DMS53 (cell line): ENCODE measurements at regions not wholly inside any gene's neighbourhood (a gene's known extent, or its start where the extent isn't known, plus 50 kb on each side); places are given as distances from the start of the nearest gene placed in this dataset.

Experiments
- DNase-seq: peaks from one replicate; lab custom pipeline; 2025; lab: John Stamatoyannopoulos, UW

DNA sequence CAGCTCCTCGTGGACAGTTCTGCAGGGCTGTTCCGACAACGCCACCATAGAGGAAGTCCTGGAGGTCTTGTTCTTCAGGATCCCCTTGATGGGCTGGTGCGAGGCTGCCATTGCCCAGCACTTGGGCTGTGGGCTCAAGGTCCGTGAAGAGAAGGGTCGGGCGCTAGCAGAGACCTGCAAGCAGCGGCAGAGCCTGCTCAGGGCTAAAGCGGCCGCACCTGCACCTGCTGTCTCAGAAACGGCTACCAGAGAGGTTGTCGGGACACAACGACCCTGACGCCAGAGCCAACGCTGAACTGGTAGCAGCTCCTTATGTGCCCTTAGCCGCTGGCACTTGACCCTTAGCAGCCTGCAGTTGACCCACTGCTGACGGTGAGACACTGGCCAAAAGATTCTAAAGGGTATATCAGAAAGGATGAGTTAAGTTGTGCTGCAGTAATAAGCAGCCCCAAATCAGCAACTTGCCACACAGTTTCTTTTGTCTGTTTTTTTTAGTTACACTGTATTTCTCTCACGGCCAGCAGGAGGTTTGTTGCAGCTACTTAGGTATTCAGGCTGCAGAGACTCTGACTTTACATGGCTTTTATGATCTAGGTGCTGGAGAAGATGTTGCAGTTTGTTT lies 55.5 kb upstream of the ST6GAL2 start:
- DNase-seq: no peak

DNA sequence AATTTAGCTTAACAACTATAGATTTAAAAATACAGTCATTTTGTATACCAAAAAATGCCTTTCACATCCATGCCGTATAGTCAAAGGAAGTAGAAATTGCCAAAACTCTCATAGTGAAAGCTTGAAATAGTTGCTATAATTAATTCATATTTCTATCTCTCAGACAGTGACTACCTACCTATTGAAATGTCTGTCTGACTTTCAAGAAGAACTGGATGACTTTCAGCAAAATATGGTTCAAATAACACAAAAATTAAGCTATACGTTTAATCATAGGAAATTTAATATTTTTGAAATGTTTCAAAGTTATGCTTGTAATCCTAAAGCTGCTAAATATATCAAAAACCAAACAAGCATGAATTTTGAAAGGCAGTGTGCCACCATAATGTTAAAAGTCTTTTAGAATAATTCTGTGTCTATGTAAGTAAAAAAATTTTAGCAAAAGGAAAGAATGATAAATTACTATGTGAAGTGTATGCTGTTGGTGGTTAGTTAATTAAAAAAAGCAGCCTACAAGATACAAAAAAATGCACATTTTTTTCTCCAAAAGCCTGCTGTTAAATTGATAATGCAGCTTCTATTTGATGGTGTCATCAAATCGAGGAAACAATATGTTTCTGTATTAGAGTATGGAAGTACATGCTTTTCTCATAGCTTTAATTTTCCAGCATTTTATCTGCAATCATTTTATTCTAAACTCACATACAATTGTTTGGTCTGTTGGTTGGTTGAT lies 57.7 kb upstream of the ST6GAL2 start:
- no peak for DNase-seq

- no peak for DNase-seq
These were observed 58.2 kb upstream of the ST6GAL2 start for GRCh38 chr2:106944215-106944614.

GRCh38 chr2:106948540-106948939 lies 62.6 kb upstream of the ST6GAL2 start:
- no peak for DNase-seq

DNA sequence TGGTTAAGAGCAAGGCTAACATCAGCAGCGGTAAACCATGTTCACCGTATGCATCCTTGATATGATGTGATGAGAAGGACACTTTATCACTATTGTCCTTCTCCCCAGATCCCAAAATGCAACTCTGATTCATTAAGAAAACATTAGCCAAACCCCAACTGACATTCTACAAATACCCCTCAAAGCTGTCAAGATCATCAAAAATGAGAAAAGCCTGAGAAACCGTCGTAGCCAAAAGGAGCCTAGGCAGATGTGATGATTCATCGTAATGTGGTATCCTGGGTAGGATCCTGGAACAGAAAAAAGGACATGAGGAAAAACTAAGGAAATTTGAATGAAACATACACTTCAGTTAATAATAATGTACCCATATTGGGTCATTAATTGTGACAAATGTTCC lies 67.3 kb upstream of the ST6GAL2 start:
- DNase-seq: no peak

DNA sequence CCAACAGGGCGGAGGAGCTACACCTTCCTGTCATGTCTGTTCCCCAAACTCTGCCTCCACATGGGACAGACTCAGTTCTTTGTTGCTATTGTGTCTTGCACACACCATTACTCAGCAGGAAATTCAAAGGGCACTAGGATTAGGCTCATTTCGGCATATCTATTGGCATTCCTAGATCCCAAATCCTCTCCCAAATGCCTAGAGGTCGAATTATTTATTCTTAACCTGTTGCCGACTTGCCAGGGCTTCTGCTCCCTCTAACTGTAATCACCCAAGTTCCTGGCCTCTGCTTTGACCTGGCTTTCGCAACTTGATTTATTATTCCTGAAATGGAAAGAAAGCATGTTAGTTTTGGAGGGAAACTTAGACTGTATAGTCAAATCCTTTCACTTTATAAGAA lies 67.8 kb upstream of the ST6GAL2 start:
- no peak for DNase-seq

DNA sequence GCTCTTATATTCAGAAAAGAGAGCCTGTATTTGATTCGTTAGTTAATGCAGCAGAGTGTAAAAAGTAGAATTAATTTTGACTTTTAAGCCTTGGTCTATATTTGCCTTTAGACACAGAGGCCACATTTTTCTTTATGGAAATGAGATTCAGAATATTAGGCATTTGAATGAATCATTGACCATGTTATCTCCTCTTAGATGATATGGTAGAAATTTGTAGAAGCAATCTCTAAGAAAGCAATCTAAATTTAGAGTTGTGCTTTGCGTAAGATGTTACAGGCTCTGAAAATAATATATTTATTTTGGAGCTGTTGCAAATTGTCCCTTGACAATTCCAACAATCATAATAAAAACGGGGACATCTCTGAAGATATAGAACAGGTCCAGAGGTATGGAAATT lies 68.3 kb upstream of the ST6GAL2 start:
- no peak for DNase-seq

DNA sequence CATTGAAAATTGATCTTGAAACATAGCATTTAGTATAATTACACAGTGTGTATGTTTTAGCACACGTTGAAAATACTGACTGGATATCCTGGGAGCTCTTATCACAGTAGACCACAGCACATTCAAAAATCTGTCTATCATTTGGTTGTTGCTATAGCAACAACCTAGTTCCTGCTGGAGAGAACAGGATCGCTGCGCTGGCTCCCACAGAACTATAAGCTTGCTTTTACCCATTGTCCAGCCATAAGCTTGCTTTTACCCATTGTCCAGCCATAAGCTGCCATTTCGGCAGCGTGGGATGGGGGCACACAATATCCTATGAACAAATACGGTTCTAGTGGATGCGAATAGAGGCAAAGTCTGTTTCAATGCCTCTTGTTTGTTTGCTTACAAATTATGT lies 70.4 kb upstream of the ST6GAL2 start:
- peak; percentile 9 for DNase-seq

DNA sequence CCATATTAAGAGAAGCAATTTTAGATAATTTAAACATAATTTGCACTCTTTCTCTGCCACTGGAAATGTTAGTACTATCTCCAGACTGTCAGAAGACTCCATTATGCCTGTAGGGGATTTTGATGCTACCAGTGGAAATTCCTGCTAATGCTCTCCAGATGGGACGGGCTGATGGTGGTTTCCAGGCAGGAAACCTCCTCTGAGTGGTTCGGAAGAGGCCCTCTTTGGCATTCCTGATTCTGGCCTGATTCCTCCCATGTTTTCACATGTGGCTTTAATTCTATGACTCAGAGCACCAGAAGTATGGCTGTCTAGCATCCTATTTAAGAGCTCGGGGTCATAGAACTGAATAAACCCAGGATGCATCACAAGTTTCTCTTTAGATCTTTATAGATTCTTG lies 70.9 kb upstream of the ST6GAL2 start:
- DNase-seq: no peak

DNA sequence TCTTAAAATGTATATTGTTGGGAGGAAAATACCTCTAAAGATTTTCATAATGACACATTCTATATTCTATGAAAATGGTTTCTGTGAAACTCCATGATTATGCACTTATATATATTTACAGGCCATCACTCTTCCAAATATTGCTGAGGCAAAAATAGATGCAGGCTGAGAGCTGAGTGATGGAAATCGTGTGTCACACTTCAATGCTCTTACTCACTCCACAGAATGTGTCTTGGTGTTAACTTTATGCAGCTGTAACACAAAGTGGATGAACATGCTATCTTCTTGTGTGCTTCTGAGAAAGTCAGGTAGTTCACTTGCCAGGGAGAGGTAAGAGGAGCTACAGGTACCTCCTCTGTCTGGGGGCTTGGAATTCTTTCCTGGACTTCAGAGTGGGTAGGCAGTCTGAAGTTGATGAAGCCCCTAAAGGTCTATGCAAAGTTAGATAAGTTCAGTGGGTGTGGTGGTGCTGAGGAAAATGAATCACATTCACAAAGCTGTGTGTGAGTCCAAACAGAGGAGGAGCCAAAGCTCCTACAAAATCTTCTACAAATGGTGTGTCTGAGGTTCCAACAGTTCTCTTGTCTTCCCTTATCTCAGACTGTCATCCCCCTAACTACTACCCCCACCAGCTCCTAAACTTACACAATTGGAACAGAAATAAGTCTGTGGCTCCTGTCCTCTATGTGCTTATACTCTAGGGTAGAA lies 74.2 kb upstream of the ST6GAL2 start:
- DNase-seq: no peak

- DNase-seq: peak; percentile 57
These were observed 74.8 kb upstream of the ST6GAL2 start for GRCh38 chr2:106960683-106961161.

DNA sequence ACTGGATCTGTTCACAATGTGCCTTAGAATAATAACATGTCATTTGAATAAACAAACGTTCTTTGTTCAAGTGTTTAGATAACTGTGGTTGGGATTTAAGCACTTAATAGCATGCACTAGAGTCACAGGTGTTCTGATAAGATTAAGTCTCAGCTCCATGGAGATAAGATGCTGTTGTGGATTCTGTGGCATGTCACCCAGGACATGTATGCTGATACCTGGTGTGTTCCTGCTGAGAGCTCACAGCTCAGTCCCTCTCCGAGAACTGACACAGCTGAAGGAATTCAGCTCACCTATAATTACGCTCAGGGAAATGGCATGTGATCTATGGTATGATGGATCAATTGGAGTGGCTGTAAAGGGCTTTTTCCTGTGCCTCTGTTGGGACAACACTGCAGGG lies 75.4 kb upstream of the ST6GAL2 start:
- DNase-seq: peak; percentile 82

GRCh38 chr2:106963156-106963555 lies 77.2 kb upstream of the ST6GAL2 start:
- DNase-seq: no peak

DNA sequence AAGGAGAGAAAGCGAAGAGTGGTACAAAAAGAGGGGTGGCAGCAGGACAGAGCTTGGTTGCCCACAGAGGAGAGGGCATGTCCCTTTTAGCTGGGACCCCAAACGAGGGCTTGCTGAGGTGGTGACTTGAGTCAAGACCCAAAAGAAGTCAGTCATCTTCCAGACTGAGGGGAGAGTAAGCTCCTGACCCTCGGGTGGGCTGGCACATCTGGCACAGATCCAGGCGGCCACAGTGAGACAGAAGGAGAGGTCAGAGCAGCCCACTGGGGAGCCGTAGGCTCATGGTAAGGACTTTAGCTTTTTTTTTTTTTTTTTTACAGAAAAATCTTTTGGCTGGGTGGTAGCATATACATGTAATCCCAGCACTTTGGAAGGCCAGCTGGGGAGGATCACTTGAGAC lies 77.9 kb upstream of the ST6GAL2 start:
- no peak for DNase-seq

- DNase-seq: no peak
These were observed 79.6 kb upstream of the ST6GAL2 start for GRCh38 chr2:106965611-106966010.

- no peak for DNase-seq
These were observed 83.8 kb upstream of the ST6GAL2 start for GRCh38 chr2:106969777-106970176.

DNA sequence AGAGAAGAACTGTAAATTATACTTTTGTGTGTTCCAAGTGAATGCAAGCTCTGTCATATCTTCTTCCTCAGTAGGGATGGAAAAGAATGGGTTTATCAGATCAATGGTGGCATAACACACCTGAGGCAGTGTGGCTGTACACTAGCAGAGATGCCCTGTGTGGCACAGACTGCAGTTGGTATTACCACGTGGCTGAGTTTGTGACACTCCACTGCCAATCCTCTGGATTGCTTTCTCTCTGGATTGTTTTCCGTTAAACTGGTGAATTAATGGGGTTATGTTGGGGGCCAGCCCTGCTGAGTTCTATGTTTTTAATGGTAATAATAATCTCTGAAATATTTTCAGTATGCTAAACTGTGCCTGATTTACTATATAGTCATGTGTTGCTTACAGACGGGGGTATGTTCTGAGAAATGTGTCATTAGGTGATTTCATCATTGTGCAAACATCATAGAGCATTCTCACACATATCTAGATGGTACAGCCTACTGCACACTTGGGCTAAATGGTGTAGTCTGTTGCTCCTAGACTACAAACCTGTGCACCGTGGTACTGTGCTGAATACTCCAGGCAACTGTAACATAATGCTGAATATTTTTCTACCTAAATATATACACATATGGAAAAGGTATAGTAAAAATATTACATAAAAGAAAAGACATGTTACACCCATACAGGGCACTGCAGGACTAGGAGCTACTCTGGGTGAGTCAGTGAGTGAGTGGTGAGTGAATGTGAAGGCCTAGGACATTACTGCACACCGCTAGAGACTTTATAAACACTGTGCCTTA lies 84.7 kb upstream of the ST6GAL2 start:
- DNase-seq: peak; percentile 71

DNA sequence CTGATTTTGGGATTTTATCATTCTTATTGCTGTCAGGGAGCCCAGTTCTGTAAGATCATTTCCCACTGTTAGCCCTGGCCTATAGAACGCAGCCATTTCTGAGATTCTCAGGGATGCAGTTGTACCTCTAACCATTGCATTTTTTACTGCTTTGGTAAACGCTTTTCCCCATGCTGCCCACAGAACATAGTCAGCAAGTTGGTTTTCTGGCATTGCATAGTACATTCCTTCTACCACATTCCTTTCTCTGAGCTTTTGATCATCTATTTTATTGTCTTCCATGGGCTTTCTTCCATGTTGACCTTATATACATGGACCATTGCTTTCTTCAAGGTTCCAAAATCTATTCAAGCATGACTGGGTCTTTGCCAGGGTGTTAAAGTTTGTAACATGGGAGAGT lies 86.8 kb upstream of the ST6GAL2 start:
- DNase-seq: no peak

DNA sequence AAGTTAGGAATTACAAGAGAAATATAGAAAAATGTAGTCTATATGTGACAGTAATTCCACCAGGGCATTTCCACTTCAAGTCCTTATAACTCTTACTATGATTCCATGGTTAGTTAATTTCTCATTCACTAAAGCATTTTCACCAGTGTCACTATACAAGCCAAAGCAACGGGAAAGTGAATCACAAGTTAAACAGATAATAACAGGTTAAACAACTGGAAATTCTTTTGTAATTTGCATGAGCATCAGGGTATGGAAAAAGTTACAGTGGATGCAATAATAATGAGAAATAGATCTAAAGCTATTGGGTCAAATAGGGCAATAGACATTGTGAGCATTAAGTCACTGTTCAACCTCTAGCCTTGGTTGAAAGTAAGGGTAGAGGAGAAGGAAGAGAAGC lies 88.9 kb upstream of the ST6GAL2 start:
- DNase-seq: no peak

- no peak for DNase-seq
These were observed 89.7 kb upstream of the ST6GAL2 start for GRCh38 chr2:106975641-106976040.

DNA sequence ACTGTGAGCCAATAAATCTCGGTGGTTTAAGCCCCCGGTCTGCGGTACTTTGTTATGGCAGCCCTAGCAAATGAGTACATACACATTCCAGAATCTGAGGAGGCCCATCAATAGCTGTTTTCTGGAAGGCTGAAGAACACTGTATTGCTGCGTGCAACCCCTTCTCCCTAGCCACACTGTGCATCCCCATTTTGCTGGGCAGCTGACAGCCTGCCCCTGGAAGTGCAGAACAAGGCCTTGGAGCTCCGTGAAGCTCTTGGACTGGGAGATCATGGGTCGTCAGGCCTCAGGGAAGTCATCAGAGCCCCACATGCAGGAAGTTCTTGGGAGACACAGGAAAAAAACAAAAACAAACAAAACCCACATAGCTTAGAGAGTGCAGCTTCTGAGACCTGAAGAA lies 90.6 kb upstream of the ST6GAL2 start:
- no peak for DNase-seq

DNA sequence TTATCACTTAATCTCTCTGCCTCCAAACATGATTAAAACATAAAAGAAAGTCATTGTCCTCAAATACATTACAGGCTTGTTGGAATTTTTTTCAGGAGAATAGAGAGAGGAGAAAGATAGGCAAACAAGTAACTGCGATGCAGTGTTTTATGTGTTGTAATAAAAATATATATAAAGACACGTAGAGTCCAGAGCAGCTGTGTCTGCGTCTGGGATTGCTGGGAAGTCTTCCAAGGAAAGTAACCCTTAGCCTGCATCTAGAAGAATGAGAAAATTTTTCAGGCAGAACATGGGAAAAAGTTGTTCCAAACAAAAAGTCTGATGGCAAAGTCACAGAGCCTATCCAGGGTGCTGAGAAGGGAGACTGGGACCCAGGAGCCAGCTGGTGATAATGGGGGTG lies 91.8 kb upstream of the ST6GAL2 start:
- DNase-seq: no peak
